Mucosa of descending colon (tissue), 3 donors: ENCODE measurements at regions not wholly inside any gene's neighbourhood (a gene's known extent, or its start where the extent isn't known, plus 50 kb on each side); places are given as distances from the start of the nearest gene placed in this dataset.

Source experiments
- ATAC-seq: fragments of 200-7000 bp; cut with Tn5 transposase; one replicate; pipeline ENCODE4 v1.9.1; 2020; ENCODE audit warnings: mild to moderate bottlenecking, moderate library complexity
- DNase-seq, 3 donors: peaks; one replicate each; pipeline ENCODE4 v3.0.0-alpha.2; 2020
- H3K36me3 ChIP-seq: fragments of 200-600 bp; one replicate; pipeline ENCODE4 v1.8.0; 2021; ENCODE audit warnings: low read depth, mild to moderate bottlenecking
- H3K4me1 ChIP-seq: fragments of 200-600 bp; one replicate; pipeline ENCODE4 v1.8.0; 2021; ENCODE audit warnings: low read depth, mild to moderate bottlenecking
- H3K4me3 ChIP-seq: fragments of 200-600 bp; one replicate; pipeline ENCODE4 v1.8.0; 2021; ENCODE audit warnings: mild to moderate bottlenecking
- H3K9me3 ChIP-seq: fragments of 200-600 bp; one replicate; pipeline ENCODE4 v1.8.0; 2021; ENCODE audit warnings: mild to moderate bottlenecking
- CTCF ChIP-seq: fragments of 200-600 bp; IDR thresholded peaks from one replicate; pipeline ENCODE4 v1.8.0; 2022; ENCODE audit warnings: antibody characterized with exemption, mild to moderate bottlenecking
- intact Hi-C, 2 donors: fragments of 100-400 bp; cut with DNase I in 1 of 2; cut with micrococcal nuclease in 1 of 2; formaldehyde crosslinking; loops; one replicate each; pipeline versions ENCODE4 v1.11.0 to v1.11.1; 2022; cut with DNase I, micrococcal nuclease
- donor health status: DM: no; HTN: no; CAD: no; lungs with moderate emphysema.
- donor health status: DM: no; HTN: no; CAD: no.
- donor health status: DM: no; HTN: yes; CAD: no.

DNA sequence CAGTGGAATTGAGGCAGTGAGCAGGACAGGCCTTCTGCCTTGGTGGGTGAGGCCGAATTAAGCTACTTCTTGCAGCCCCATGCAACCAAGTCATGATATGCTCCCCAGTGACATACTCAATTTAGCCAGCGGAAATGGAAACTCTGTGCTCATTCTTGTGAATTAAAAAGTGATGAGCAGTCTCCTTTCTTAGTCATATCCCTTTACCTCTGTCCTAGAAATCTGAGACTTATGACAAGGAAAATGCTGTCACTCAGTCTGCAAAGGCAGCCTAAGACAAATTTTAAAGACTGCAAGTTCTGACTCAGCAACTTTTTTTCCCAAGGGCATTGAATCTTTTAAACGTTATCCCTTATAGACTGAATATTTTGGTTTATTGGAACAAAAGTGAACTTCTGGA, 218.2 kb downstream of the SH3BP4 start:
- Histone ChIP-seq H3K4me1 (peaks cover 21% of the 10 kb centered on the region), H3K4me3 (no peak overlapping the region), H3K36me3 (no peaks in the 10 kb centered on the region), H3K9me3 (no peaks in the 10 kb centered on the region)
- intact Hi-C loops: no loop called here
- no peak for ATAC-seq
- TF ChIP-seq CTCF: no peak
- no peak for DNase-seq

- intact Hi-C loops: no loop called here
- no peaks in the 10 kb centered on the region for H3K36me3 ChIP-seq
- H3K9me3 ChIP-seq: no peaks in the 10 kb centered on the region
- no peak overlapping the region for H3K4me3 ChIP-seq
- no peak for TF ChIP-seq CTCF
- peak; percentile 81 for ATAC-seq
- H3K4me1 ChIP-seq: peaks cover 21% of the 10 kb centered on the region
- peak in 2 of 3 donors; percentile 40 to 55 for DNase-seq
Observed at GRCh38 chr2:235170536-235171521, 219.0 kb downstream of the SH3BP4 start.

GRCh38 chr2:235171550-235172031, 219.8 kb downstream of the SH3BP4 start:
- no peaks in the 10 kb centered on the region for H3K36me3 ChIP-seq
- no peak for TF ChIP-seq CTCF
- H3K4me1 ChIP-seq: peaks cover 21% of the 10 kb centered on the region
- intact Hi-C loops: no loop called here
- H3K4me3 ChIP-seq: no peak overlapping the region
- no peaks in the 10 kb centered on the region for H3K9me3 ChIP-seq
- peak in 1 of 3 donors; percentile 30 for DNase-seq
- ATAC-seq: peak; percentile 84

DNA sequence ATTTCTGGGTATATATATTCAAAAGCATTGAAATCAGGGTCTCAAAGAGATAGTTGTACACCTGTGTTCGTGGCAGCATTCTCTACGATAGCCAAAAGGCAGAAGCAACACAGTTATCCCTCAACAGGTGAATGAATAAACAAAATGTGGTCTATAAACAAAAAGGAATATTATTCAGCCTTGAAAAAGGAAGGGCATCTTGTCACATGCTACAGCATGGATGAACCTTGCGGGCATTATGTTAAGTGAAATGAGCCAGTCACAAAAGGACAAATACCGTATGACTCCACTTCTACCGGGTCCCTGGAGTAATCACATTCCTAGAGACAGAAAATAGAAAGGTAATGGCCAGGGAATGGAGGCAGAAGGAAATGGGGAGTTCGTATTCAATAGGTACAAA, 228.8 kb downstream of the SH3BP4 start:
- DNase-seq (no peak), ATAC-seq (no peak)
- Histone ChIP-seq H3K4me3 (no peak overlapping the region), H3K4me1 (no peaks in the 10 kb centered on the region), H3K9me3 (no peaks in the 10 kb centered on the region), H3K36me3 (no peaks in the 10 kb centered on the region)
- no peak for TF ChIP-seq CTCF
- intact Hi-C loops: no loop called here

GRCh38 chr2:235183786-235184185, 232.0 kb downstream of the SH3BP4 start:
- no peak for TF ChIP-seq CTCF
- no peaks in the 10 kb centered on the region for H3K4me1 ChIP-seq
- intact Hi-C loops: no loop called here
- no peak for ATAC-seq
- no peaks in the 10 kb centered on the region for H3K9me3 ChIP-seq
- H3K4me3 ChIP-seq: no peak overlapping the region
- no peak for DNase-seq
- no peaks in the 10 kb centered on the region for H3K36me3 ChIP-seq
